Sigmoid colon (tissue), 6 donors: ENCODE measurements at regions not wholly inside any gene's neighbourhood (a gene's known extent, or its start where the extent isn't known, plus 50 kb on each side); places are given as distances from the start of the nearest gene placed in this dataset.

Experiments
- DNase-seq: peaks from one replicate; pipeline ENCODE4 v3.0.0-alpha.2; 2019
- H3K27ac ChIP-seq, 4 donors: fragments of 200-600 bp; sonication (generic); one replicate each; pipeline ENCODE4 v1.5.1; 2016 to 2019; ENCODE audit warnings: mild to moderate bottlenecking in 1 of 4
- H3K27me3 ChIP-seq, 3 donors: fragments of 200-600 bp; sonication (generic); one replicate each; pipeline ENCODE4 v1.5.1; 2019; ENCODE audit warnings: mild to moderate bottlenecking in 1 of 3
- H3K36me3 ChIP-seq, 4 donors: fragments of 200-600 bp; sonication (generic); one replicate each; pipeline ENCODE4 v1.5.1; 2016 to 2019
- H3K4me1 ChIP-seq, 4 donors: fragments of 200-600 bp; sonication (generic); one replicate each; pipeline ENCODE4 v1.5.1; 2017 to 2019
- H3K4me3 ChIP-seq, 4 donors: fragments of 200-600 bp; sonication (generic); one replicate each; pipeline ENCODE4 v1.5.1; 2017 to 2019; ENCODE audit warnings: mild to moderate bottlenecking in 2 of 4, moderate library complexity in 1 of 4
- H3K9me3 ChIP-seq, 4 donors: fragments of 200-600 bp in 3 of 4; sonication (generic) in 3 of 4; one replicate each; pipeline versions ENCODE4 v1.5.1 to v1.6.1; 2013 to 2019
- CTCF ChIP-seq, 4 experiments: fragments of 450-650 bp in 3 of 4; fragments of 200-600 bp in 1 of 4; IDR thresholded peaks; one replicate each; pipeline ENCODE4 v1.5.1; 2016 to 2019; ENCODE audit warnings: antibody characterized with exemption in 4 of 4, mild to moderate bottlenecking in 3 of 4, moderate library complexity in 2 of 4
- EP300 ChIP-seq, 4 donors: sonication (generic); formaldehyde crosslinking; IDR thresholded peaks; one replicate each; pipeline ENCODE4 v1.6.1; 2017; ENCODE audit warnings: antibody characterized with exemption in 4 of 4
- POLR2A ChIP-seq, 2 donors: fragments of 450-650 bp; IDR thresholded peaks; one replicate each; pipeline ENCODE4 v1.6.1; 2016; ENCODE audit warnings: antibody characterized with exemption in 2 of 2, mild to moderate bottlenecking in 2 of 2, moderate library complexity in 2 of 2
- POLR2AphosphoS5 ChIP-seq, 4 donors: sonication (generic); formaldehyde crosslinking; IDR thresholded peaks; one replicate each; pipeline ENCODE4 v1.6.1; 2017; ENCODE audit warnings: antibody characterized with exemption in 4 of 4
- WGBS, 2 donors: extraction: QIAGEN DNeasy Blood & Tissue Kit; methylation state at CpG; one replicate each; pipeline ENCODE4 v1.1.7; 2013; 5-methylcytosine and 5-hydroxymethylcytosine counted together
- intact Hi-C: fragments of 100-400 bp; cut with DNase I; formaldehyde crosslinking; loops from one replicate; pipeline ENCODE4 v1.15.1; 2023
- donor health status: healthy with polysubstance abuse.
- donor health status: healthy.

- intact Hi-C loops: no loop called here
- Histone ChIP-seq H3K4me1 (no peaks in the 10 kb centered on the region), H3K27ac (no peak overlapping the region), H3K27me3 (no peaks in the 10 kb centered on the region), H3K4me3 (no peak overlapping the region), H3K36me3 (no peaks in the 10 kb centered on the region), H3K9me3 (no peaks in the 10 kb centered on the region)
- DNase-seq: no peak
- TF ChIP-seq CTCF (IDR thresholded peaks at IDR 0.05) (no peak), EP300 (IDR thresholded peaks at IDR 0.05) (no peak)
- 45 to 62% methylated on average over 10 of the region's 10 CpGs for WGBS, 2 donors
Observed at GRCh38 chr9:135365013-135365768, 114.4 kb upstream of the PPP1R26 start.

- Histone ChIP-seq H3K27me3 (no peaks in the 10 kb centered on the region), H3K4me1 (no peaks in the 10 kb centered on the region), H3K4me3 (no peak overlapping the region), H3K9me3 (no peaks in the 10 kb centered on the region), H3K27ac (no peak overlapping the region), H3K36me3 (no peaks in the 10 kb centered on the region)
- TF ChIP-seq POLR2AphosphoS5 (IDR thresholded peaks at IDR 0.05) (no peak), CTCF (IDR thresholded peaks at IDR 0.05) (no peak), EP300 (IDR thresholded peaks at IDR 0.05) (no peak), POLR2A (IDR thresholded peaks at IDR 0.05) (no peak)
- WGBS, 2 donors: 70 to 71% methylated on average over 3 of the region's 3 CpGs
- intact Hi-C loops: no loop called here
- DNase-seq: no peak
Observed at GRCh38 chr9:135366104-135366503, 113.5 kb upstream of the PPP1R26 start.

- Histone ChIP-seq H3K27ac (no peak overlapping the region), H3K4me1 (no peaks in the 10 kb centered on the region), H3K36me3 (no peaks in the 10 kb centered on the region), H3K4me3 (no peak overlapping the region), H3K9me3 (no peaks in the 10 kb centered on the region), H3K27me3 (peaks cover 0 to 16% (median 0%) of the 10 kb centered on the region in 3 donors)
- intact Hi-C loops: no loop called here
- WGBS, 2 donors: 68 to 70% methylated on average over 2 of the region's 2 CpGs
- no peak for DNase-seq
- TF ChIP-seq CTCF (IDR thresholded peaks at IDR 0.05) (no peak), POLR2A (IDR thresholded peaks at IDR 0.05) (no peak), POLR2AphosphoS5 (IDR thresholded peaks at IDR 0.05) (no peak)
Observed at GRCh38 chr9:135369412-135369990, 110.1 kb upstream of the PPP1R26 start.

GRCh38 chr9:135370411-135371375, 108.9 kb upstream of the PPP1R26 start:
- H3K27me3 ChIP-seq: peaks cover 0 to 23% (median 0%) of the 10 kb centered on the region in 3 donors
- DNase-seq: no peak
- H3K36me3 ChIP-seq: no peaks in the 10 kb centered on the region
- H3K4me3 ChIP-seq: no peak overlapping the region
- no peaks in the 10 kb centered on the region for H3K4me1 ChIP-seq
- H3K27ac ChIP-seq: no peak overlapping the region
- H3K9me3 ChIP-seq: no peaks in the 10 kb centered on the region
- intact Hi-C loops: no loop called here
- 64 to 79% methylated on average over 33 of the region's 33 CpGs for WGBS, 2 donors
- TF ChIP-seq EP300 (IDR thresholded peaks at IDR 0.05): no peak
- TF ChIP-seq POLR2A (IDR thresholded peaks at IDR 0.05): no peak
- no peak for TF ChIP-seq CTCF (IDR thresholded peaks at IDR 0.05)
- TF ChIP-seq POLR2AphosphoS5 (IDR thresholded peaks at IDR 0.05): no peak
